Fibroblast of villous mesenchyme (primary cell): ENCODE measurements at regions not wholly inside any gene's neighbourhood (a gene's known extent, or its start where the extent isn't known, plus 50 kb on each side); places are given as distances from the start of the nearest gene placed in this dataset.
"Not testable (repeated sequence)": the region's sequence is repeated elsewhere in the genome, so short reads cannot be mapped to it uniquely, and the experiment has no call there.

Experiments used
- DNase-seq: peaks from one replicate; pipeline ENCODE4 v3.0.0-alpha.2; 2010; ENCODE audit warnings: low read depth
- H3K4me3 ChIP-seq: 2 replicates; pipeline ENCODE4 v1.5.1; 2011; ENCODE audit warnings: low read depth, mild to moderate bottlenecking, low read length
- TF ChIP-seq, protein P1 (sequence below): IDR thresholded peaks from 2 replicates; pipeline ENCODE4 v1.5.1; 2012; ENCODE audit warnings: low read depth, mild to moderate bottlenecking, low read length; ENCODE audit not compliant: insufficient read depth

DNA sequence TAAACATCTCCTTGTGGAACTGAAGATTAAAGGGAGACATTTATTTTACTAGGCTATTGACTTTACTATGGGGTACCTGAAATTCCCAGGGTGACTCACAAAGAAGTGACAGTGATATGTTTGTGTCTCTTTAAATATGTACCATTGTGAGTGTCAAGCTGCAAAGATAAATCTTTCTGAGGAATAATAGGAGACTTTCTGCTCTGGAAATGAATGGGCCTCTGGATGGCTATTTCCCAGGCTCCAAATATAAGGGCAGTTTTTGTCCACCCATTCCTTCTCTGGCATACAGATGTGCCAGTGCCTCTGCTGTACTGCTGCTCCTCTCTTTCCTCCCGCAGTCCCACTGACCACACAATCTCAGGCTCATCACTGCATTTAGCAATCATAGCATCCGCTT, 586.4 kb upstream of the CNTNAP5 start:
- TF ChIP-seq, protein P1, sequence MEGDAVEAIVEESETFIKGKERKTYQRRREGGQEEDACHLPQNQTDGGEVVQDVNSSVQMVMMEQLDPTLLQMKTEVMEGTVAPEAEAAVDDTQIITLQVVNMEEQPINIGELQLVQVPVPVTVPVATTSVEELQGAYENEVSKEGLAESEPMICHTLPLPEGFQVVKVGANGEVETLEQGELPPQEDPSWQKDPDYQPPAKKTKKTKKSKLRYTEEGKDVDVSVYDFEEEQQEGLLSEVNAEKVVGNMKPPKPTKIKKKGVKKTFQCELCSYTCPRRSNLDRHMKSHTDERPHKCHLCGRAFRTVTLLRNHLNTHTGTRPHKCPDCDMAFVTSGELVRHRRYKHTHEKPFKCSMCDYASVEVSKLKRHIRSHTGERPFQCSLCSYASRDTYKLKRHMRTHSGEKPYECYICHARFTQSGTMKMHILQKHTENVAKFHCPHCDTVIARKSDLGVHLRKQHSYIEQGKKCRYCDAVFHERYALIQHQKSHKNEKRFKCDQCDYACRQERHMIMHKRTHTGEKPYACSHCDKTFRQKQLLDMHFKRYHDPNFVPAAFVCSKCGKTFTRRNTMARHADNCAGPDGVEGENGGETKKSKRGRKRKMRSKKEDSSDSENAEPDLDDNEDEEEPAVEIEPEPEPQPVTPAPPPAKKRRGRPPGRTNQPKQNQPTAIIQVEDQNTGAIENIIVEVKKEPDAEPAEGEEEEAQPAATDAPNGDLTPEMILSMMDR: no peak
- no peak overlapping the region for H3K4me3 ChIP-seq
- DNase-seq: no peak

GRCh38 chr2:123448801-123449200, 576.3 kb upstream of the CNTNAP5 start:
- H3K4me3 ChIP-seq: no peak overlapping the region
- DNase-seq: no peak
- TF ChIP-seq, protein P1: no peak

DNA sequence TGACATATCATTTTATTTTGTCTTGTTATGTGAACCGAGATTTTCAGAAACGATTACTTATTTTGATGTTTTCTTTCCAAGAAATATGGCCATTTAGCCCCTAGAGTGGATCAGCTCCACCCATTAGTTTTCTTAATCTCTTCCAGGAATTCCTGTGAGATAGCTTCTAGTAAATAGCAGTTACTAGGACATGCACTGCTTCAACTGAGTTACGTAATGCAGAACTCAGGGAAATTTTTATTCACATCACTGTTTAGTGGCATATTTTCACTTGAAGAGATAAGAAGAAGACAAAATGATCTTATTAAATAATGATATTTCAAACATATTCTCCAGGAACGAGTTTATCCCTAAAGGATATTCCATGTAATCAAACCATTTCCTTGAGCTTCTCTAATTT, 573.5 kb upstream of the CNTNAP5 start:
- no peak overlapping the region for H3K4me3 ChIP-seq
- TF ChIP-seq, protein P1: no peak
- no peak for DNase-seq

DNA sequence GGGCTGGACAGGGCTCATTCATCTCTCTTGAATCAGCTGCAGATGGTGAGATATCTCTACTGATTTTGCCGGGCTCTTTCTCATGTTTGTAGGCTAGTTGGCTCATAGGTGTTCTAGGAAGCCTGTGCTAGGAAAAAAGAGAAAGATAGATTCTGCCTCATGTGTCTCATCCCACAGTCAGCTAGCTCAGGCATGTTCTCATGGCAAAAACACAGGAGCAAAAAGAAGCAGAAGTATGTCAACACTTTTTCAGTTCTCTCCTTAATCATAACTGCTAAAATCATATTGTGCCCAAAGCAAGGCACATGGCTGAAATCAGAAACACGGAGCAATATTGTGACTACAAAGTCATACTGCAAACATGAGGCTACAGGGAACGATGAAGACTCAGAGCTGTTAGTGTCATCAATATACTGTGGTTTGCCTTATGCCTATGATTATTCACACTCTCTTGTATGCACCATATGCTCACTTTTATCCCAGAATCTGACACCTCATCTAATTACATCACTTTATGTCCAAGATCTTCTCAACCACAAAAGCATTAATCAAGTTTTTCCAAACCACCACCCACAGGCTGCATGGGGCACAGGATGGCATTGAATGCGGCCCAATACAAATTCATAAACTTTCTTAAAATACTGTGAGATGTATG, 571.9 kb upstream of the CNTNAP5 start:
- no peak for DNase-seq
- no peak overlapping the region for H3K4me3 ChIP-seq
- TF ChIP-seq, protein P1: no peak

DNA sequence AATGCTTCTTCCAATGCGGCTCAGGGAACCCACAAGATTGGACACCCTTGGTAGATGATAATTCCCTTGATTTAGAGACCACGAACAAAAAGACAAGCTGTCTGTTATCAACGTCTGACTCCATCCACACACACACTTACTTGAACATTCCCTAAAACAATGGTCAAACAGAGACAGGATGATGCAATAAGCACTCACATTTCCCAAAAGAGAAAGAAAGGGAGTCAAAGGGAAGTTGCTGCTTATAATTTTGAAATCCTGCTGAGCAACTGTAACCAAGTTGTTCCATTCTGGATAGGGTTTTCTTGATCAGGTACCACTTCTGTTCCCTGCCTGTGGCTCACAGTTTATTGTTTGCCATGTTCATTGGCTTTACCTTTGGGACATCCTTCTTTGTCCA, 571.3 kb upstream of the CNTNAP5 start:
- H3K4me3 ChIP-seq: no peak overlapping the region
- TF ChIP-seq, protein P1: no peak
- no peak for DNase-seq

DNA sequence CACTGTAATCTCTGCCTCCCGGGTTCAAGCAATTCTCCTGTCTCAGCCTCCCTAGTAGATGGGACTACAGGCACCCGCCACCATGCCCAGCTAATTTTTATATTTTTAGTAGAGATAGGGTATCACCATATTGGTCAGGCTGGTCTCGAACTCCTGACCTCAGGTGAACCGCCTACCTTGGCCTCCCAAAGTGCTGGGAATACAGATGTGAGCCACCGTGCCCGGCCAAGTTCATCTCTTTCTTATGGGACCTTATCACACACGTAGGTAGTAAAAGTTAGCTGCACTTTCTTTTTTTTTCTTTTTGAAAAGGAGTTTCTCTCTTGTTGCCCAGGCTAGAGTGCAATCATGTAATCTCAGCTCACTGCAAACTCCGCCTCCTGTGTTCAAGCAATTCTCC, 569.9 kb upstream of the CNTNAP5 start:
- not testable (repeated sequence) for H3K4me3 ChIP-seq, DNase-seq

- H3K4me3 ChIP-seq: no peak overlapping the region
- no peak for DNase-seq
- TF ChIP-seq, protein P1: no peak
Measured at GRCh38 chr2:123456416-123456815, 568.7 kb upstream of the CNTNAP5 start.

- TF ChIP-seq, protein P1: no peak
- DNase-seq: no peak
- H3K4me3 ChIP-seq: no peak overlapping the region
Measured at GRCh38 chr2:123463886-123464285, 561.2 kb upstream of the CNTNAP5 start.
